ENCODE measurements at regions not wholly inside any gene's neighbourhood (a gene's known extent, or its start where the extent isn't known, plus 50 kb on each side); places are given as distances from the start of the nearest gene placed in this dataset.

DNA sequence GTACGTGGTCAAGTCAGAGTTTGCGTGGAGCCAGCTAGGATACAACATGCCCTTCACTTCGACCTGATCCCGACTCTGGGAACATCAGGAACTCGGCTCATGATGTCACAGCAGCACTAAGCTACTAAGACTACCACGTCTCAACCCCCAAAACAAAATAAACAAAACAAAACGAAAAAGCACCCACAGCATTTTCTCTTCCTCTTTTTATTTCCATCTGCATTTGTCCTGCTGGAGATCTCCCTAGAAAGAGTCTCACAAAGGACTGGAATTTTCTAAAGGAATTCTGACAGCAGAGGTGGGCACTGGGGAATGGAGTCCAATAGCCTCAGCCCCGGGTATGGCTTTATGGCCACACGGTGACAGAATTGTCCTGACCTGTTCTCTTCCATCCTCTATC is 196.6 kb downstream of the SALL1 start:
- DNase-seq = no peak

DNA sequence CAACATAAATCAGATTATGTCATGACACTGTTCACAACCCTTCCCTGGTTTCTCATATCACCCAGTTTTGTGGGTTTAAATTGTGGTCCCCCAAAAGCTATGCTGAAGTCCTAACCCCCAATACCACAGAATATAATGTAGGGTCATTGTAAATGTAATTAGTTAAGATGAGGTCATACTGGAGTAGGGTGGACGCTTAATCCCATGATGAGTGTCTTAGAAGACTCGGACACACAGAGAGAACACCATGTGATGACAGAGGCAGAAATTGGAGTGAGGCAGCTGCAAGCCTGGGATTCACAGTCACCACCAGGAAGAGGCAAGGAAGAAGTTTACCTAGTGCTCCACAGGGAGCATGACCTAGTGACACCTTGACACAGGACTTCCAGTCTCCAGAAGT is 197.8 kb downstream of the SALL1 start:
- no peak for DNase-seq

DNA sequence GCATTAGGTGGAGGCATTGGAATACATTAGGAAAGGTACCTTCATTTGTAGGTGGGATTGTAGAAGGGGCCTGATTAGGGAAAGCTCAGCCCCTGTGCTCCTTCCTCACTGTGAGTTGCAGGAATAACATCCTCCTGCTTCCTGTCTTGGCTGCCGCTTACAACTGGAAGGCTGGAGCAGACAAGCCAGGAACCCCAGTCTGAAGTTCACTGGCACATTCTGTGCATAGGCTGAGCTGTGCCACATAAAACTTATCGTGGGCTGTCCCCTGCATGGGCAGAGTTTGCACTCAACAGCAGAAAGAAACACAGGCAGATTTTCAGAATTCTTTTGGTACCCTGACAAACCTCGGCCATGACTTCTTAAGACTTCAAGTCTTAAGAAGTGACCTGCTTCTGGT is 200.1 kb downstream of the SALL1 start:
- no peak for DNase-seq

DNA sequence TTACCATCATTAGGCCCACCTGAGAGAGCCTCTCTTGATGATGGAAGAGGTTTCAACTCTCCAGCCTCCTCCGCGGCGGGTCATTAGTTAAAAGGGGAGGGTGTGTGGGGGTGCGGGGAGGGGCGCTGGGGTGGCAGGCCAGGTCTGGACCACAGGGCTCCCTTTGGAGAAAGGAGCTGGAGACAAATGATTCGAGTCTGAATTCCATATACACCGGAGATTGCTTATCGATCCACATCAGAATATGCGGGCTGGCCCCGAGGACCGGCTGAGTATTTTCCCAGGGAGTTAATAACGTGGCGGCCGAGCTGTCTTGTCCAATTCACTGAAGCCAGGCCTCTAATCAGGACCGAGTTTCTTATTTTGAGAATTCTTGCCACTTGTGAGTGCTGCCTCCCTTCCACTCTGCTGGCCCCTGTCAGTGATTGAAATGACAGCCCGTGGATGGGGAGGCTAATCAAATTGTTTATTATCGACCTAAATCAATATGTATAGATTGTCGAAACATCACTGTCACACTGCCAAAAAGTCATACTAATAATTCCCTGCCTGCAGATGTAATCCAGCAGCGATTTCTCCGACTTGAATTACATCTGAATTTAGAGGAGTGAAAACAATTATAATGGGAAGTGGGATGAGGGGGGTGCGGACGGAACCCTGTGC is 202.7 kb downstream of the SALL1 start:
- DNase-seq = no peak

DNA sequence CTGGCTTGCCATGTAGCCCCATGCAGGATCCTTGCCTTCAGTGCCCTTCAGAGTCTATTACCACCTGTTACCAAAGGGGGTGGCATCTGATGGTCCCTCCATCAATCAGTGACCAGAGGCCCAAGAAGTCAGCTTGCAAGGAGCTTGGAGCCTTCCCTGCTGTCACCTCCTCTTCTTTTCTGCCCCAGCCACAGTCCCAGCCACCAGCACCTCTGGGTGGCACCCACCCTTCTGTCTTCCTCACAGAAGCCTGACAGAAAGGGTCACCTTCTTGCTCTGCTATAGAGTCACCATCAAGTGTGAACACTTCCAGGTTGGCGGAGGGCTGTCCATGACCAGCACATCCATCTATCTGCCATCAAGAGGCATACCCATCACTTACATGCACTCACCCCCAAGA is 203.2 kb downstream of the SALL1 start:
- DNase-seq = no peak

DNA sequence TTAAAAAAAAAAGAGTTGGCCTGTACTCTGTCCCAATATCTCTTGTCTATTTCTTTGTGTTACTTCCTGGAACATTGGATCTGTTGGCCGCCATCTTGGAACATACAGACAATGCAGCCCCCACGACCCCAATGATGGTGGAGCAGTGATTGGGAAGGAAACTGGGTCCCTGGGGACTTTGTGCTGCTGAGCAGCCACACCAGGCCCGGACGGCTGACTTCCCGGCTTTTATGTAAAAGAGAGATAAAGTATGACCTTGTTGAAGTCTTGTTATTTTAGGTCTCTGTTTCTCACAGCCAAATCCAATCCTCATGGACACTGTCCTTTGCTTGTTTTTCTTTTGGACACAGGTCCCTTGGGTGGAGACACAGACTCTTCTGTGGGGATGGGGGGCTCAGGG is 204.5 kb downstream of the SALL1 start:
- no peak for DNase-seq

DNA sequence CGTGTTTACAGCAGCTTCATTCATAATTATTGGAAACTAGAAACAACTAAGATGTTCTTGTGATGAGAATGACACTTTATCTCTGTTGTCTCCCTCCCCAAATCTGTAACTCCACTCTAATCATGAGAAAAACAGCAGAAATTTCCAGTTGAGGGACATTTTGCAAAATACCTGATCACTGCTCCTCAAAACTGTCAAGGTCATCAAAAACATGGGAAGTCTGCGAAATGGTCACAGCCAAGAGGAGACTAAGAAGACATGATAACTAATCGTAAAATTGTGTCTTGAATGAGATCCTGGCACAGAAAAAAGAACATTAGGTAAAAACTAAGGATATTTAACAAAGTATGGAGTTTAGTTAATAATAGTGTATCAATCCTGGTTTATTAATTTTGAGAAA is 204.2 kb downstream of the CYLD start:
- DNase-seq = no peak

DNA sequence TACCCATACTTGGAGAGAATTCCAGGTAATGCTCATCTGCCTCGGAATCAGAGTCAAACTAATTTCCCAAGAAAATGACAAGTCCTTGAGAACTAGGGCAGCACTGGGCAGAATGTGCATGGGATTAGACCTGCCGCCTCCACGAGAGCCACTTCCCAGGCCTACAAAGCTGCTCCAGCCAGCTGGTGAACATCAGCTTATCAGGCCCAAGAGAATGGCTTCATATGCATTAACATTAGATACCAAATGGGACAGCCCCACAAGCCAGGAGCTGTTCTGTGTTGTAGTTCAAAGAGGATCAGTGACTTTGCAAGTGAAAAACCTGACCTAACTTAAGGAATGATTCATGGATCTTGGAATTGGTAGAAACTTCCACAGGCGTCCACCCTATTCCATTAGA is 203.3 kb downstream of the CYLD start:
- no peak for DNase-seq

DNA sequence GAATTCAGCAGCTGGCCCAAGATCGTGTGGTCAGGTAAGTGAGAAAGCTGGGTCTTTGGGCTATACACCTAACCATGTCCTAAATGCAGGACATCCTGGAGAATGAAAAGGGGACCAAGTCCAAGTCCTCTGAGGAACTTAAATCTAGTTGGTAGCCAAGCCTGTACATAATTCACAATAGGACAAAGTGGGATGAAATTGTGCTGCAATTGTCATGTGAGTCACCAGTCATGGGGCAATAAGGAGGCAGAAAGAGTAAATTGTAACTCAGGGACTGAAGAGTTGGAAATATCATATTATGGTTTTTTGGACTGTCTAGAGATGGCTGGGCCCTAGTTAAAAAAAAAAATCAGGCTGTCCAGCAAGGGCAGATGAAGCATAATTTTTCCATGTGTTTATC is 202.6 kb downstream of the CYLD start:
- no peak for DNase-seq

DNA sequence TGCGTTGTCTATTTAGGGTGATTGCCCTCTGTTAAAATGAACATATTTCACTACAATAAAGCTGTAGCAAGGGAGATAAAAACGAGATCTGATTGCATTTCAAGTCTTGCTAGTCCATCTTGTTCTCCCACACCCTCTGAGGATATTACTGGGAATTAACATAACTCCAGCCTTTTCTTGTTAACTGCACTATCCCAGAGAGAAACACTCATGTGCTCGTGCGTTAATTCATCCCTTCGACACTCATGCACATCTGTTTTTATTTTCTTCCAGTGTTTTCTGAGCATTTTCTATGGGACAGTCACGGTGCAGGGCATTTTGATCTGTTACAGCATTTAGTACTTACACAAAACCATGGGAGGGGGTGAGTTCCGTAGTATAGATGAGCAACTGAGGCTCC is 202.1 kb downstream of the CYLD start:
- DNase-seq = no peak

DNA sequence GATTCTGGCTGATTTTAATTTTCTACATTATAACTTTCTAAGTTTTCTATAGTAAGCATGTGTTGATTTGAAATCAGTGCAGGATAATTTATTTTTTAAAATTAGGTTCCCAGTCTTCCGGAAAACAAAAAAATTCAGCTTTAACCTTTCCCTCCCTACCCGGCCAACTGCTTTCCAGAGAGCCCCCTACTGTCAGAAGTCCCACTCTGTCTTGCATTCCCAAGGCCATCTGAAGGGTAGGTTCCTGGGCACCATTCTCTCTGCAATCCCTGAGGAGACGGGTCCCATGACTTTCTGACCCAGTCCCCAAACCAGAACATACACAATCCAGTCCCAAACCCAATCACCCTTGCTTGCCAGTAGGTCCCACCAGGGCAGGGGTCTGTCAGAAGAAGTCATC is 200.3 kb downstream of the CYLD start:
- DNase-seq = no peak

DNA sequence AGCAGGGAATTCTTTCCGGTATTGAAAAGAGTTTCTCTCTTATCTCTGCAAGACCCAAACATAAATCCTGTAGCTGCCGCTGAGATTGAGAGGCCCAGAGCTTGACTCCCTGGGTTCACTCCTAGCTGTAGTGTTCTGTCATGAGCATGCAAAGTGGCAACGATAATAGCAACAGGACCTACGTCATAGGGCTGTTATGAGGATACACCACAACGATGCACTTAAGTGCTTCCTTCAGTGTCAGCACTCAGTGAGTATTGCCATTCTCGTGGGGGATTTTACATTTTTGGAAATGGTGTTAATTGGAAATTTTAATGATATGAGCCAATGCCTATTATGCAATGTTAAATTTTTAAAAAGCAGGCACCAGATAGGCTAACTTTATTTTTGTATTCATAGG is 199.8 kb downstream of the CYLD start:
- DNase-seq = no peak

DNA sequence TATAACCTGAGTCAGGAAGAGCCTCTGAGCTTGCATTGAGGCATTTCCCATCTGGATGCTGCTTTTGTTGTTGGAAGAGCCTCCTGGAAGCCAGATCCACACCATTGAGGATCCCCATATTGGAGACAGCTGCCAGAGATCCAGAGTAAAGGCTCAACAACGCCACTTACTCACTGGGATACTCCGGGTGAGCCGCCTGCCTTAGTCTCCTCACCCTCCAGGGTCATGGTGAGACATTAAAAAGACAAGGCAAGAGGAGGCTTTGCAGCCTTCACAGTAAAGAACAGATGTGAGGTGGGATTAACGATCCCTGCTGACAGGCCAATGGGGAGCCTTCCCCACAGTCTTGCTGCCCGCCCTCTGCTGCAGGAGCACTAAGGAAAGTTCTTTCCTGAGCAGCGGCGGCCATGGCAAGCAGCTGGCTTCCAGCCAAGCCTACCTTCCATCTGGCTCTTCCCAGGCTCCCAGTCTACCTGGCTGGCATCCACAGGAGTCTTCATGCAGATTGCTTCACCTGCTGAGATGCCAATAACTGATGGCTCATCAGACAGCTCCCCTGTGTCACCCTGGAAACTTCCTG is 198.5 kb downstream of the CYLD start:
- no peak for DNase-seq

DNA sequence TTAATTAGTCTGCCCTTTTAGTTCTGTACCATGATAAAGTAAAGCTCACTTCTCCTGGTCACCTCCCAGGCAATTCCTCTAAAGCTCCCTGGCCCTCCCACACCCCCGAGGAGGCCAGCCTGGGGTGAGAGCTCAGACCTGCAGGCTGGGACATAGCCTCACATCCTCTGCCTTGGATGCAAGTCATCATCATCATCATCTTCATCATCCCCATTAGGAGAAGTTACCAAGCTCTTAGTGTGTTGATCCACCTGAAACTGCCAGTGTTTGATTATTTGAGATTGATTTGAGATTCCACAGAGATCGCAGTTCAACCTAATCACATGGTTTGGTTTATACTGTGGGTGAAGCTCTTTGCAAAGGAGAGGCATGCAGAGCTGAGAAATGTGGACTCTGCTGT is 197.5 kb downstream of the CYLD start:
- DNase-seq = no peak

DNA sequence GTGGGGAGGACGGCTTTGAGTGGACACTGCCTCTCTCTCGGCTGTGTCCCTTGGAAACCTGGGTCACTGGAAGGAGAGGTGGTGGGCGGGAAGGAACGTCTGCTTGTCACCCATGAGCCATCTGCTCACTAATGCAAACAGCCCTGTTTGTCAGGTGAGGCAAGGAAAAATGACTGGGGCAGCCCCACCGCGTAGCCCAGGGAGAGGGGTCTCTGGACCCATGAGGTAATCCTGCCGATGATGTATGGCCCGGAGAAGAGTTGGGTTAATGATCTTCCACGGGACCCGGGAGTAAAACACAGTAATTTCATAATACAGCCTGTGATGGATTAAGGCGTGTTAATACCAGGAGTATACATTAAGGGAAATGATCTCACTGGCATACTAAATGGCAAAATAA is 197.0 kb downstream of the CYLD start:
- no peak for DNase-seq

DNA sequence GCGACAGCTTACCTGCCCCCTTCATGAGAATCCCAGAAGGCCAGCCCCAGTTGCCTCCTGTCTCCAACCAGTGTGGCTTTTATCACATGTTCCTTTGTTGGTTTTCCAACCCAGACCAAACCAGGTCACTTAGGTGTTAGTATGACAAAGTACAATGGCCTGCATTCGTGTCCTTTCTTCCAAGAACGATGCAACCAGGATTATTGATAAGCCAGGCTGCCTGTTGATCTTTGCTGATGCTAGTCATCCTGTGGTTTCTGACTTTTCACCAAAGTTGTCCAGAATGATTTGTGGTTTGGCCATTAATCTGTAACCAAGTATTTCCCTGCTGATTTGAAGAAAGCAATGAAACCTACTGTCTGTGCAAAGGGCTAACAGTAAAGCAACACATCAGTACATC is 191.4 kb downstream of the CYLD start:
- DNase-seq = no peak

DNA sequence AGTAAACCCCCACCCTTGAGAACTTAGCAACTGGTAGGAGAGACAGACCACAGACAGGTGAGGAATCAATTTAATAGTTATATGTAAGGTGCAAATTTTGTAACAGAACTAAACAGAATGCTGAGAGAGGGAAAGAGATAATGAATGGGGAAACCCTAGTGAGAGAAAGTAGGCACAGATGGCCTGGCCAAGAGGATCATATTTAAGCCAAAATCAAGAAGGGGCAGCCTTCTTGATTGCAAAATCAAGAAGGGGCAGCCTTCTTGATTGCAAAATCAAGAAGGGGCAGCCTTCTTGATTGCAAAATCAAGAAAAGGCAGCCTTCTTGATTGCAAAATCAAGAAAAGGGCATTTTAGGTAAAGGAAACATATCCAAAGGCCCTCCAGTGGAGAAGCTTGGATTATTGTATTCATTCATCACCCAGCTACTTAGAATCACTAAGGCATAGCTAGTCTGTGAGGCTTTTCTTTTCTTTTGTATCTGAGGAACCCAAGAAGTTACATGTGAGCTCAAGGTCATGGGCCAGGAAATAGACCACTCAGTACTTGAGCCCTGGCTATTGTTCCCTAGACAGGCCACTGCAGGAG is 190.6 kb downstream of the CYLD start:
- no peak for DNase-seq

DNA sequence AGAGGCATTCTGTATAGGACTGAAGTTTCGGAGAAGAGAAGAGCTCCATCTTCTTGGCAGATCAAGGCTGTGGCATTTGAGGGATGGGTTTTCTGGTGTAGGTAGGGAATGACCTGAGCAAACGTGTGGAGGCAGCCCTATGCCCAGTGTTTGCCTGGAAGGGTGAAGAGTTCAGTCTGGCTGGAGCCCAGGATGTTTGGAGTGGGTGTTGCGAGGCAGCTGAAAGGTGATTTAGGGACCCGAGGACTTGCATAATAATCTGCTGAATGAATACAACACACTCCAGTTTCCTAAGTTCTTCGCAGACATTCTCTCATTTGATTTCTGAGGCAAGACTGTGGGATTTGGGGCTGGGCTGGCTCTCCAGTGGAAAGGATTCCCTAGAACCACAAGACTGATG is 186.2 kb downstream of the CYLD start:
- DNase-seq = no peak

DNA sequence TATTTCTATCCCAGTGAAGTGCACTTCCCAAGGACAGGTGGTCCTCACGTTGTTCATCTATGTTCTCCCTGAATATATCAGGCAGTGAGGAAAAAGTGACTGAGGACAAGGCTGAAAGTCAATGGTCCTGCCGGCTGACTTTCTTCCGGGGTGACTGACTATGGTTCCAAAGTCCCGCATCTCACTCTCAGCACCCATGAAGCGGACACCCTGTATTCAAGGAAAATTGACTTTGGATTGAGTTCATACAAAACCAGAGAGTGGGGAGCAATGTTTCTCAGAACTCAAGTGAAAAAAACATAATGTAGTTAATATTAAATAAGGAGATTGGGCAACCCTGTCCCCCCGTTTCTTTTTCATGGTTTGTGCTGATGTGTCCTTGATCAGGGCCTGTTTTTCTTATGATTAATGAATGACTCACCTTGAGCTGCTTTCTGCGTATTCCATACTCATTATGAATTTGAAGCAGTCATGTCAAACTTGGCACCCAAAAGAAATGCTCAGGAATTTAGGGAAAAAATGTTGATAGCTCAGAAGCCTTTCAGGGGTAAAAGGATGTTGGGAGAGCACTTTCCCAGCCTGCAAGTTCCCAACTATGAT is 184.0 kb downstream of the CYLD start:
- no peak for DNase-seq

DNA sequence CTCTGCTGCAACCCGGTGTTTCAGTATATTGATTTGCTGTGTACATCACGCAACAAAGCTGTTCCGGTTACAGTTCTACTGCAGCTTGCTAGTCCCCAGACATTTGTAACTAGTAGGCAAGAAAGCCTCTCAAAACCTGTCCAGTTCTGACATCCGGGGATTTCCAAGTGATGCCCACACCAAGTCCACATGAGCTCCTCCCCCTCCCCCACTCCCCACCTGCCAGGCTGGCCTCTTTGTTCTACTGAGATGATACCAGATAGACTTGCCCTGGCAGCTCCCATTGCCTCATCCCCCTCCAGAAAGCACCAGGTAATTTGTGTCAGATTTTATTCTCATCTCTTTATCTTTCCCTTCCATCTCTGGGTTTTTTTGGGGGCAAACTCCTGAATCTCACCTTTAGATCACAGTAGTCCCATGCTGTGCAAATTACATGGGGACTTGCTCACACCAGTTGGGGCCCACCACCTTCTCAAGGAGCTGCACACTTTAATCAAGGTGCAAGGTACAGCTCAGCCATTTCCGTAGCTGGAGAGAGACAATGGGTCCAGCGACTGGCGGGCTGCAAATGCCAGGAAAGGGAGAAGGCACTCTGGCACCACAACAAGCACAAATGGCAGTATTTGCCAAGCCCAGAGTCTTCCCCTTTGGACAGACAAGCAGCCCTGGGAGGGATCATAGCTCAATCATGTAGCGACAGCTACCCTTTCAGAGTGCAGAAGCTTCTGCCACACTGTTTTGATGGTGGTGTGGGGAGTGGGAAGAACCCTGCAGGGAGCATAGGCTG is 183.1 kb downstream of the CYLD start:
- DNase-seq = no peak

DNA sequence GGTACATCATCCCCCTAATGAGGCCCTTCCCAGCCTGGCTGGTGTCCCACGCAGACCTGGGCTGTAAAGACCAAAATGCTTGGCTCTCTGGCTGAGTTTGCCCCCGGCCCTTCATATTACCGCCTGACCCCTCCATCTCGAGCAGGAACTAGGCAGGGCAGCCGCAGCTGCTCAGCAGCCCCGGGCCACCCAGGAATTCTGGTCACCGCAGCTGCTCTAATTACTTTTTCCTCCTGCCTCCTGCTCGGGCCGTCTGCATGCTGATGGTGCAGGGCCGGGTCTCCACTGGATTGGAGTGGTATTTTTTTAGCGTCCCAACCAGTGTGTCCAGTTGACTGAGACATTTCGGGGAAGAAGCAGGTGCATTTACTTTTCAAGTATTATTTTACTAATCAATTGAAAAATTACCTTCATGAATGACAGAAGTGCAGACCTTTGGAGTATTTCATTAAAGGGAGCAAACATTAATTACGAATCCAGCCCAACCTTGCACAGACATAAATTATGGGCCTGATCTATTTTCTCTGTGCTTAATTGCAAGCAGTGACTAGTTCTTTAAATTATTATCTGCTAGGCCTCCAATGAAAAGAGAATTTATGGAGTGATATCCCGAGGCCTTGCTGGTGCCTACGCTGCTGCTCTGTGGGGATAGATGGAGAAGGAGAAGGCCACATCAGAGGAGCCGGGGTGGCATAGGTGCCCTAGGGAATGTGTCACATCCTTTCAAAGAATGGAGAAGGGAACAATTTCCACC is 176.2 kb downstream of the CYLD start:
- no peak for DNase-seq

DNA sequence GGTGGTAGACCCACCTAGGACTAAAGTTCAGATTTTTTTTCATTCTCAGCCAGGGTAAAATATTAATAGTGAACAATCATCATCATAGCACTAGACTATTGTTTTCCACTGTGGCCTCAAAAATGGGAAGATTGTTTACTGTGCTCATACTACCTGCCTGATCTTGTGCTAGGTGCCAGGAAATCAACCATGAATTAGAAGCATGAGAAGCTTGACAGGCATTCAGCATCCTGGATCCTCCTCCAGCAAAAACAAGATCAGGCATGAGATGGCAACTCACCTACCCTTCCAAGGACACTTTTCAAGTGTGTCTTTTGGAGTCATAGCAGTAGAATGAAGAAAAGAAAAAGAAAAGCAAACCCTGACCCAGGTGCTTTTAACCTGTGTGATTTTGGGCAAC is 174.2 kb downstream of the CYLD start:
- no peak for DNase-seq

DNA sequence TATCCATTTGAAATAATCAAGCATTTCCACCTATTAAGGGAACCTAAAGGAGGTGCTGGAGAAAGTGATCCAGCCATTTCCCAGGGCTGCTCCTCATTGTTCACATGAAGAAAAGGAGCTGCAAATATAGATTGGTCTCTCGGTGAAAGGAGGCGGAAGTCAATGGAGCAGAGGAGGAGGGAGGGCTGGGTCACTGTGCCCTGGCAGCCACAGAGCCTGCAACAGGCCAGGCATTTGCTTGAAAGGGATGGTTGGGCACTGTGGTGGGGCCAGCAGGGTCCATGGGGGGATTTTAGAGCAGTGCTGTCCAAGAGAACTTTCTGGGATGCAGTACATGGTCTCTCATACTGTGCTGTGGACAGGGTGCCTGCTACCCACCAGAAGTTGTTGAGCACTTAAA is 173.2 kb downstream of the CYLD start:
- DNase-seq = no peak
